Smooth muscle cell (in vitro differentiated cells): ENCODE measurements at regions not wholly inside any gene's neighbourhood (a gene's known extent, or its start where the extent isn't known, plus 50 kb on each side); places are given as distances from the start of the nearest gene placed in this dataset.
A peak's percentile ranks its signal among the peaks of the same experiment; 100 is the strongest.

Experiments
- DNase-seq: peaks from one replicate; lab custom pipeline; 2025; ENCODE audit not compliant: unreplicated experiment; lab: John Stamatoyannopoulos, UW
- H2AFZ ChIP-seq: fragments of 200-600 bp; sonication (generic); 2 replicates; pipeline ENCODE4 v1.6.0; 2016; ENCODE audit warnings: antibody characterized with exemption, low read depth, mild to moderate bottlenecking
- H3F3A ChIP-seq: fragments of 200-600 bp; sonication (generic); 2 replicates; pipeline ENCODE4 v1.6.0; 2017; ENCODE audit warnings: antibody characterized with exemption, low read depth
- H3K27ac ChIP-seq: fragments of 200-600 bp; sonication (generic); 2 replicates; pipeline ENCODE4 v1.5.1; 2016; ENCODE audit warnings: low read depth, mild to moderate bottlenecking
- H3K27me3 ChIP-seq: fragments of 200-600 bp; sonication (generic); 2 replicates; pipeline ENCODE4 v1.6.1; 2016; ENCODE audit warnings: low read depth, mild to moderate bottlenecking
- H3K36me3 ChIP-seq: fragments of 200-600 bp; sonication (generic); 2 replicates; pipeline ENCODE4 v1.5.1; 2016; ENCODE audit warnings: low read depth
- H3K4me1 ChIP-seq: fragments of 200-600 bp; sonication (generic); 2 replicates; pipeline ENCODE4 v1.5.1; 2016; ENCODE audit warnings: low read depth
- H3K4me2 ChIP-seq: fragments of 200-600 bp; sonication (generic); 2 replicates; pipeline ENCODE4 v1.6.0; 2016; ENCODE audit warnings: mild to moderate bottlenecking
- H3K4me3 ChIP-seq: fragments of 200-600 bp; sonication (generic); 2 replicates; pipeline ENCODE4 v1.5.1; 2016; ENCODE audit warnings: mild to moderate bottlenecking
- H3K79me2 ChIP-seq: fragments of 200-600 bp; sonication (generic); 2 replicates; pipeline ENCODE4 v1.6.0; 2016; ENCODE audit warnings: low read depth, mild to moderate bottlenecking
- H3K9ac ChIP-seq: fragments of 200-600 bp; sonication (generic); 2 replicates; pipeline ENCODE4 v1.6.0; 2016; ENCODE audit warnings: low read depth
- H3K9me3 ChIP-seq: fragments of 200-600 bp; sonication (generic); replicated peaks from 2 replicates; pipeline ENCODE4 v1.5.1; 2016; ENCODE audit warnings: low read depth
- H4K20me1 ChIP-seq: fragments of 200-600 bp; sonication (generic); 2 replicates; pipeline ENCODE4 v1.6.0; 2016; ENCODE audit warnings: low read depth
- WGBS: methylation state at CpG from one replicate; pipeline ENCODE4 v1.1.7; 2016; ENCODE audit warnings: low lambda C conversion rate; 5-methylcytosine and 5-hydroxymethylcytosine counted together
- TF ChIP-seq, protein P1 (sequence below): fragments of 200-600 bp; sonication (generic); IDR thresholded peaks from 2 replicates; pipeline ENCODE4 v1.5.1; 2017; ENCODE audit warnings: borderline replicate concordance, mild to moderate bottlenecking, antibody characterized with exemption; ENCODE audit not compliant: insufficient read depth, poor library complexity, severe bottlenecking

GRCh38 chr1:68324316-68324715, 92.0 kb upstream of the WLS start:
- Histone ChIP-seq H3K4me1 (peaks cover 20% of the 10 kb centered on the region), H3K27me3 (no peaks in the 10 kb centered on the region), H3K9ac (no peak overlapping the region), H3K79me2 (no peaks in the 10 kb centered on the region), H2AFZ (no peak overlapping the region), H3K36me3 (no peaks in the 10 kb centered on the region), H4K20me1 (no peaks in the 10 kb centered on the region), H3F3A (no peaks in the 10 kb centered on the region), H3K27ac (no peak overlapping the region), H3K4me3 (no peak overlapping the region), H3K9me3 (no peaks in the 10 kb centered on the region), H3K4me2 (no peak overlapping the region)
- no peak for DNase-seq
- 68% methylated on average over 2 of the region's 2 CpGs for WGBS
- TF ChIP-seq, protein P1, sequence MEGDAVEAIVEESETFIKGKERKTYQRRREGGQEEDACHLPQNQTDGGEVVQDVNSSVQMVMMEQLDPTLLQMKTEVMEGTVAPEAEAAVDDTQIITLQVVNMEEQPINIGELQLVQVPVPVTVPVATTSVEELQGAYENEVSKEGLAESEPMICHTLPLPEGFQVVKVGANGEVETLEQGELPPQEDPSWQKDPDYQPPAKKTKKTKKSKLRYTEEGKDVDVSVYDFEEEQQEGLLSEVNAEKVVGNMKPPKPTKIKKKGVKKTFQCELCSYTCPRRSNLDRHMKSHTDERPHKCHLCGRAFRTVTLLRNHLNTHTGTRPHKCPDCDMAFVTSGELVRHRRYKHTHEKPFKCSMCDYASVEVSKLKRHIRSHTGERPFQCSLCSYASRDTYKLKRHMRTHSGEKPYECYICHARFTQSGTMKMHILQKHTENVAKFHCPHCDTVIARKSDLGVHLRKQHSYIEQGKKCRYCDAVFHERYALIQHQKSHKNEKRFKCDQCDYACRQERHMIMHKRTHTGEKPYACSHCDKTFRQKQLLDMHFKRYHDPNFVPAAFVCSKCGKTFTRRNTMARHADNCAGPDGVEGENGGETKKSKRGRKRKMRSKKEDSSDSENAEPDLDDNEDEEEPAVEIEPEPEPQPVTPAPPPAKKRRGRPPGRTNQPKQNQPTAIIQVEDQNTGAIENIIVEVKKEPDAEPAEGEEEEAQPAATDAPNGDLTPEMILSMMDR = no peak

DNA sequence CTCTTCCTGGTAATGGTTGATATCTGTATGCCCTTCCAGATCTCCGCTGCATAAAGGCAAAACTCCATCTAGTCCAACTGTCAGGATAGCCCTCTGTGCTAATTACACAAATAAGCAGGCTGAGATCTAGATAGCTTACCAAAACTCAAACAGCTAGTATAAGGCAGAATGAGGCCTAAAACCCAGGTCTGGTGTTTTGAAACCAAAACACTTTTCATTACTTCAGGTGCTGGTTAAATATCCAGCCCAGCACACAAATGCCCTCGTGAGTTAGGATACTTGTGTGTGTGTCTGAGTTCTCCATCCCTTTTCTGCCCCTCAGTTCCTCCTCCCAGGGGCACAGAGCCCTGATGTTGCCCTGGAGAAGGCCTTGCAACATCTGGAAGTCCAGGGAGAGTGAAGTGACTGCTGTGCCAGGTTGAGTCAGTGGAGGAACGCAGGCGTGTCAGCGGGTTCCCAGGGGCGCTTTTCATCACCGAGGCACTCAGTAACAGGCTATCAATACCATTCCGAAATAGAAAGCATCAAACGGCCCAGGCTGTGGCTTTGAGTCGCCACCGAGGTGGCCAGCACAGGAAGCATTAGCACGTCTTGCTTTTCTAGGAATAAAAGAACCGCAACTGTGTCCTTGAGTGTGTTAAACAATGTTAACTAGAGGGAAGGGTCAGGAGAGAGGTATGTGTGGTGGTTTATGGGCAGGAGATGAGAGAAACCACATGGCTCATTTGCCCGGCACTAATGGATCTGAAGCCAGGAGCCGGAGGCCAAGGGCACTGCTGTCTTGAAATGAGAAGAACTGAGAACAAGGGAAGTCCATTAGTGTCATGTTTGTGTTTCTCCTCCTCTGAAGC, 90.7 kb upstream of the WLS start:
- peaks cover 24% of the 10 kb centered on the region for H3K4me1 ChIP-seq
- WGBS = 30% methylated on average over 15 of the region's 15 CpGs
- no peak overlapping the region for H3K9ac ChIP-seq
- H3K27ac ChIP-seq = peak overlapping the region; percentile 12
- no peaks in the 10 kb centered on the region for H4K20me1 ChIP-seq
- no peaks in the 10 kb centered on the region for H3K9me3 ChIP-seq
- TF ChIP-seq, protein P1 = no peak
- H3K4me3 ChIP-seq = no peak overlapping the region
- DNase-seq = no peak
- no peaks in the 10 kb centered on the region for H3F3A ChIP-seq
- H2AFZ ChIP-seq = peak overlapping the region; percentile 34
- H3K79me2 ChIP-seq = no peaks in the 10 kb centered on the region
- H3K4me2 ChIP-seq = peak overlapping the region; percentile 34
- no peaks in the 10 kb centered on the region for H3K27me3 ChIP-seq
- no peaks in the 10 kb centered on the region for H3K36me3 ChIP-seq

DNA sequence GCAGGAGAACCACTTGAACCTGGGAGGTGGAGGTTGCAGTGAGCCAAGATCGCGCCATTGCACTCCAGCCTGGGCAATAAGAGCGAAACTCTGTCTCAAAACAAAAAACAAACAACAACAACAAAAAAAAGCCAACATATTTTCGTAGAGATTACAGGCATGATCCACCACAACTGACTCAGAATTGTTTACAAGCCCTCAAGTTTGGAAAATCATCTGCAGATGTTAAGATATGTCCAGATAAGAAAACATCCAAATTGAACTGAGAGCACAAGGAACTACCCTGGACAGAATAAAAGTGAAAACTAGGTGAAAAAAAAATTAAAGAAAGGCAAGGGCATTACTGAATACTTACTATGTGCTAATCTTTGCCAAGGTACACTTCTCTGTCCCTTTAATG, 89.8 kb upstream of the WLS start:
- no peak for DNase-seq
- H4K20me1 ChIP-seq = no peaks in the 10 kb centered on the region
- H3K27me3 ChIP-seq = no peaks in the 10 kb centered on the region
- H3K9ac ChIP-seq = no peak overlapping the region
- no peak overlapping the region for H2AFZ ChIP-seq
- H3K27ac ChIP-seq = no peak overlapping the region
- H3K79me2 ChIP-seq = no peaks in the 10 kb centered on the region
- H3K4me2 ChIP-seq = no peak overlapping the region
- TF ChIP-seq, protein P1 = no peak
- H3K4me1 ChIP-seq = peaks cover 24% of the 10 kb centered on the region
- no peak overlapping the region for H3K4me3 ChIP-seq
- WGBS = 87% methylated on average over 4 of the region's 4 CpGs
- no peaks in the 10 kb centered on the region for H3K36me3 ChIP-seq
- H3F3A ChIP-seq = no peaks in the 10 kb centered on the region
- H3K9me3 ChIP-seq = no peaks in the 10 kb centered on the region
